ENCODE measurements at regions not wholly inside any gene's neighbourhood (a gene's known extent, or its start where the extent isn't known, plus 50 kb on each side); places are given as distances from the start of the nearest gene placed in this dataset.

- no peak for TF ChIP-seq CTCF (conservative IDR thresholded peaks at IDR 0.05; ENCODE audit: low read depth, low read length)
- no peak for TF ChIP-seq EZH2 (IDR thresholded peaks at IDR 0.05; ENCODE audit: borderline replicate concordance, low read depth, low read length, poor library complexity, severe bottlenecking)
- intact Hi-C loops (cut with micrococcal nuclease; ENCODE audit: unreplicated experiment) = no loop called here
- H3K4me1 ChIP-seq (ENCODE audit: insufficient read depth, low read length, poor library complexity, severe bottlenecking) = no peaks in the 10 kb centered on the region
- no peak overlapping the region for H3K4me3 ChIP-seq (ENCODE audit: low read depth, low read length, poor library complexity, severe bottlenecking)
- CTCF ChIA-PET = no interaction called here
- H3K9me3 ChIP-seq (ENCODE audit: low read depth, low read length, poor library complexity, severe bottlenecking) = no peaks in the 10 kb centered on the region
- no peak for DNase-seq (ENCODE audit: low spot score)
- H3K27me3 ChIP-seq (replicated peaks; ENCODE audit: insufficient read depth, low read depth, low read length, poor library complexity) = no peaks in the 10 kb centered on the region
- no peaks in the 10 kb centered on the region for H3K36me3 ChIP-seq (ENCODE audit: insufficient read depth, low read length, poor library complexity, severe bottlenecking)
- H3K27ac ChIP-seq (ENCODE audit: low read depth, low read length, poor library complexity, severe bottlenecking) = no peak overlapping the region
- no TSS peak for BruUV-seq (replicated peaks)
- POLR2A ChIA-PET (ENCODE audit: low non-redundant PET) = no interaction called here
These were observed 776.1 kb upstream of the ID2 start for GRCh38 chr2:7905756-7906155.

- BruUV-seq (replicated peaks) = no TSS peak
- no peak overlapping the region for H3K4me3 ChIP-seq (ENCODE audit: low read depth, low read length, poor library complexity, severe bottlenecking)
- TF ChIP-seq EZH2 (IDR thresholded peaks at IDR 0.05; ENCODE audit: borderline replicate concordance, low read depth, low read length, poor library complexity, severe bottlenecking) (no peak), CTCF (conservative IDR thresholded peaks at IDR 0.05; ENCODE audit: low read depth, low read length) (no peak)
- ChIA-PET CTCF (no interaction called here), POLR2A (ENCODE audit: low non-redundant PET) (no interaction called here)
- intact Hi-C loops (cut with micrococcal nuclease; ENCODE audit: unreplicated experiment) = no loop called here
- H3K27ac ChIP-seq (ENCODE audit: low read depth, low read length, poor library complexity, severe bottlenecking) = no peak overlapping the region
- H3K9me3 ChIP-seq (ENCODE audit: low read depth, low read length, poor library complexity, severe bottlenecking) = no peaks in the 10 kb centered on the region
- no peaks in the 10 kb centered on the region for H3K36me3 ChIP-seq (ENCODE audit: insufficient read depth, low read length, poor library complexity, severe bottlenecking)
- H3K27me3 ChIP-seq (replicated peaks; ENCODE audit: insufficient read depth, low read depth, low read length, poor library complexity) = no peaks in the 10 kb centered on the region
- no peak for DNase-seq (ENCODE audit: low spot score)
- H3K4me1 ChIP-seq (ENCODE audit: insufficient read depth, low read length, poor library complexity, severe bottlenecking) = no peaks in the 10 kb centered on the region
These were observed 775.4 kb upstream of the ID2 start for GRCh38 chr2:7906431-7906830.

- DNase-seq (ENCODE audit: low spot score) = no peak
- Histone ChIP-seq H3K27ac (ENCODE audit: low read depth, low read length, poor library complexity, severe bottlenecking) (no peak overlapping the region), H3K4me1 (ENCODE audit: insufficient read depth, low read length, poor library complexity, severe bottlenecking) (no peaks in the 10 kb centered on the region), H3K36me3 (ENCODE audit: insufficient read depth, low read length, poor library complexity, severe bottlenecking) (no peaks in the 10 kb centered on the region), H3K27me3 (replicated peaks; ENCODE audit: insufficient read depth, low read depth, low read length, poor library complexity) (no peaks in the 10 kb centered on the region), H3K4me3 (ENCODE audit: low read depth, low read length, poor library complexity, severe bottlenecking) (no peak overlapping the region), H3K9me3 (ENCODE audit: low read depth, low read length, poor library complexity, severe bottlenecking) (no peaks in the 10 kb centered on the region)
- ChIA-PET CTCF (no interaction called here), POLR2A (ENCODE audit: low non-redundant PET) (no interaction called here)
- BruUV-seq (replicated peaks) = no TSS peak
- no peak for TF ChIP-seq CTCF (conservative IDR thresholded peaks at IDR 0.05; ENCODE audit: low read depth, low read length)
- TF ChIP-seq EZH2 (IDR thresholded peaks at IDR 0.05; ENCODE audit: borderline replicate concordance, low read depth, low read length, poor library complexity, severe bottlenecking) = no peak
- intact Hi-C loops (cut with micrococcal nuclease; ENCODE audit: unreplicated experiment) = no loop called here
These were observed 774.8 kb upstream of the ID2 start for GRCh38 chr2:7907041-7907440.
